HG03442 (cell line): ENCODE measurements at regions not wholly inside any gene's neighbourhood (a gene's known extent, or its start where the extent isn't known, plus 50 kb on each side); places are given as distances from the start of the nearest gene placed in this dataset.

ENCODE experiments used
- ATAC-seq: cut with Tn5 transposase; IDR thresholded peaks from one replicate; pipeline ENCODE4 v1.9.1; 2021; ENCODE audit warnings: mild to moderate bottlenecking, moderate library complexity; ENCODE audit not compliant: unreplicated experiment

GRCh38 chr2:7452110-7452876 is 535.1 kb downstream of the RNF144A start:
- ATAC-seq = no peak

- ATAC-seq = no peak
Measured at GRCh38 chr2:7454592-7454991, 537.4 kb downstream of the RNF144A start.

GRCh38 chr2:7456762-7457161 is 539.5 kb downstream of the RNF144A start:
- no peak for ATAC-seq

- no peak for ATAC-seq
Measured at GRCh38 chr2:7458066-7458465, 540.9 kb downstream of the RNF144A start.

- no peak for ATAC-seq
Measured at GRCh38 chr2:7467782-7468447, 550.7 kb downstream of the RNF144A start.

GRCh38 chr2:7468448-7468828 is 551.2 kb downstream of the RNF144A start:
- ATAC-seq = no peak

GRCh38 chr2:7468955-7469354 is 551.7 kb downstream of the RNF144A start:
- ATAC-seq = no peak

- no peak for ATAC-seq
Measured at GRCh38 chr2:7471185-7471584, 554.0 kb downstream of the RNF144A start.

- ATAC-seq = no peak
Measured at GRCh38 chr2:7472465-7472864, 555.3 kb downstream of the RNF144A start.

GRCh38 chr2:7473135-7473771 is 556.0 kb downstream of the RNF144A start:
- ATAC-seq = no peak

GRCh38 chr2:7476371-7476770 is 559.2 kb downstream of the RNF144A start:
- no peak for ATAC-seq

GRCh38 chr2:7479603-7480002 is 562.4 kb downstream of the RNF144A start:
- no peak for ATAC-seq

GRCh38 chr2:7480431-7480830 is 563.2 kb downstream of the RNF144A start:
- no peak for ATAC-seq

- ATAC-seq = no peak
Measured at GRCh38 chr2:7490672-7491071, 573.5 kb downstream of the RNF144A start.

GRCh38 chr2:7492719-7493118 is 575.5 kb downstream of the RNF144A start:
- no peak for ATAC-seq

GRCh38 chr2:7497178-7497577 is 580.0 kb downstream of the RNF144A start:
- ATAC-seq = no peak

GRCh38 chr2:7499018-7499417 is 581.8 kb downstream of the RNF144A start:
- no peak for ATAC-seq

GRCh38 chr2:7502336-7502735 is 585.1 kb downstream of the RNF144A start:
- ATAC-seq = no peak

- ATAC-seq = no peak
Measured at GRCh38 chr2:7508296-7508943, 591.2 kb downstream of the RNF144A start.

- ATAC-seq = no peak
Measured at GRCh38 chr2:7510353-7510752, 593.1 kb downstream of the RNF144A start.

GRCh38 chr2:7513834-7514233 is 596.6 kb downstream of the RNF144A start:
- ATAC-seq = no peak

- no peak for ATAC-seq
Measured at GRCh38 chr2:7515327-7515726, 598.1 kb downstream of the RNF144A start.
